Heart right ventricle (tissue), 16 donors: ENCODE measurements at regions not wholly inside any gene's neighbourhood (a gene's known extent, or its start where the extent isn't known, plus 50 kb on each side); places are given as distances from the start of the nearest gene placed in this dataset.

Source experiments
- ATAC-seq, 8 donors: fragments of 200-7000 bp; cut with Tn5 transposase; one replicate each; pipeline ENCODE4 v1.9.1; 2020; ENCODE audit warnings: mild to moderate bottlenecking in 8 of 8, moderate library complexity in 8 of 8, moderate number of reproducible peaks in 1 of 8
- DNase-seq, 2 donors: peaks; one replicate each; pipeline ENCODE4 v3.0.0-alpha.2; 2020
- H3K27ac ChIP-seq, 10 donors: fragments of 200-600 bp; sonication (generic) in 2 of 10; one replicate each; pipeline versions ENCODE4 v1.5.0 to v1.8.0; 2020 to 2022; ENCODE audit warnings: mild to moderate bottlenecking in 3 of 10
- H3K27me3 ChIP-seq, 7 donors: fragments of 200-600 bp; one replicate each; pipeline ENCODE4 v1.8.0; 2021 to 2022; ENCODE audit warnings: mild to moderate bottlenecking in 2 of 7
- H3K36me3 ChIP-seq, 9 donors: fragments of 200-600 bp; sonication (generic) in 1 of 9; one replicate each; pipeline versions ENCODE4 v1.5.0 to v1.8.0; 2020 to 2022; ENCODE audit warnings: mild to moderate bottlenecking in 2 of 9
- H3K4me1 ChIP-seq, 9 donors: fragments of 200-600 bp; sonication (generic) in 1 of 9; one replicate each; pipeline versions ENCODE4 v1.5.0 to v1.8.0; 2020 to 2022; ENCODE audit warnings: mild to moderate bottlenecking in 4 of 9
- H3K4me3 ChIP-seq, 10 donors: fragments of 200-600 bp; sonication (generic) in 2 of 10; one replicate each; pipeline versions ENCODE4 v1.5.0 to v1.8.0; 2020 to 2022; ENCODE audit warnings: mild to moderate bottlenecking in 7 of 10, moderate library complexity in 2 of 10
- H3K9me3 ChIP-seq, 11 donors: fragments of 200-600 bp in 10 of 11; sonication (generic) in 2 of 11; one replicate each; pipeline versions ENCODE4 v1.5.0 to v1.8.0; 2013 to 2022; ENCODE audit warnings: mild to moderate bottlenecking in 2 of 11, control low read depth in 1 of 11, moderate library complexity in 1 of 11
- WGBS, 2 donors: extraction: QIAGEN DNeasy Blood & Tissue Kit; methylation state at CpG; one replicate each; pipeline ENCODE4 v1.1.7; 2013; ENCODE audit warnings: inconsistent platforms in 1 of 2; 5-methylcytosine and 5-hydroxymethylcytosine counted together
- intact Hi-C, 10 donors: fragments of 100-400 bp; cut with DNase I; formaldehyde crosslinking; loops; one replicate each; pipeline versions ENCODE4 v1.11.1 to v1.14.2; 2022
- TF ChIP-seq, protein P1 (sequence below), 9 donors: fragments of 200-600 bp; sonication (generic) in 2 of 9; IDR thresholded peaks; one replicate each; pipeline versions ENCODE4 v1.5.0 to v1.8.0; 2021 to 2022; ENCODE audit warnings: antibody characterized with exemption in 9 of 9, mild to moderate bottlenecking in 5 of 9, moderate library complexity in 1 of 9
- donor health status: Arrhythmogenic right ventricular cardiomyopathy.
- donor health status: ischemic (EF 13 %, LVEDD 7.1; RV severe dilation, severe dysfunction).
- donor health status: healthy with polysubstance abuse.
- donor health status: DM: no; HTN: yes; CAD: no.
- donor health status: DM: no; HTN: no; CAD: no.
- donor health status: ischemic (EF 25% LVEDD 6.9; RV normal size, moderate dysfunction).
- donor health status: ischemic (EF 25% LVEDD 5.7; RV mildly dilated, moderate dysfunction).
- donor health status: healthy.
- donor health status: DM: yes; HTN: yes; CAD: no.
- donor health status: Ischemic cardiomyopathy.
- donor health status: ischemic (EF 35%, LVEDD 5.7; RV mildly dilated, moderate dysfunction).
- donor health status: nonischemic (EF 11% LVEDD 7.7; RV severe dilation, severe dysfunction).
- donor health status: DM: yes; HTN: yes; CAD: no.
- donor health status: PGD.
- donor health status: ischemic (EF 29% LVEDD 5.4; RV normal size, mild dysfunction).
- donor health status: nonischemic (EF 23%, LVEDD 6.1; RV moderate dilation, normal function).

DNA sequence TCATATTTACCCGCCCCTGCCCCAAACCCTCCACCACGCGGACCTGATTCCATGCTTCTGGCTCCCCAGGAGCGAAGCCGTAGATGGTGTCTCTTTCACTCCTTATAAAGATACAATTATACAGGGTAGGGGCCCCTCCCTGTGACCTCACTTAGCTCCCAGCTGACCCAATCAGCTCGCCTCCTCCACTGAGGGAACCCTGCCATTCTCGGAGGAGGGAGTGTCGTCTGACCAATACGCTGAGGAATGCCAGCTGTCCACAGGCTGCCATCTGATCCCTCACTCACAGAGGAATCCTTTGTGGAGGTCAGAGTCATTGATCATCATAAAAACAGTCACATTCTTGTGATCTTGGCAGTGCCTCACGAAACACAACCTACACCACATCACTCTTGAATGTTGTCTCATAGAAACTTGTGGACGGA is 67.5 kb upstream of the INSIG1 start:
- DNase-seq (peak in 1 of 2 donors; percentile 19), ATAC-seq (peak in 6 of 8 donors; percentile 26 to 74 (median 46))
- peaks cover 0 to 24% (median 10%) of the 10 kb centered on the region in 7 donors for H3K27me3 ChIP-seq
- no peaks in the 10 kb centered on the region for H3K36me3 ChIP-seq
- TF ChIP-seq, protein P1, sequence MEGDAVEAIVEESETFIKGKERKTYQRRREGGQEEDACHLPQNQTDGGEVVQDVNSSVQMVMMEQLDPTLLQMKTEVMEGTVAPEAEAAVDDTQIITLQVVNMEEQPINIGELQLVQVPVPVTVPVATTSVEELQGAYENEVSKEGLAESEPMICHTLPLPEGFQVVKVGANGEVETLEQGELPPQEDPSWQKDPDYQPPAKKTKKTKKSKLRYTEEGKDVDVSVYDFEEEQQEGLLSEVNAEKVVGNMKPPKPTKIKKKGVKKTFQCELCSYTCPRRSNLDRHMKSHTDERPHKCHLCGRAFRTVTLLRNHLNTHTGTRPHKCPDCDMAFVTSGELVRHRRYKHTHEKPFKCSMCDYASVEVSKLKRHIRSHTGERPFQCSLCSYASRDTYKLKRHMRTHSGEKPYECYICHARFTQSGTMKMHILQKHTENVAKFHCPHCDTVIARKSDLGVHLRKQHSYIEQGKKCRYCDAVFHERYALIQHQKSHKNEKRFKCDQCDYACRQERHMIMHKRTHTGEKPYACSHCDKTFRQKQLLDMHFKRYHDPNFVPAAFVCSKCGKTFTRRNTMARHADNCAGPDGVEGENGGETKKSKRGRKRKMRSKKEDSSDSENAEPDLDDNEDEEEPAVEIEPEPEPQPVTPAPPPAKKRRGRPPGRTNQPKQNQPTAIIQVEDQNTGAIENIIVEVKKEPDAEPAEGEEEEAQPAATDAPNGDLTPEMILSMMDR (IDR thresholded peaks at IDR 0.05) = no peak
- H3K9me3 ChIP-seq = no peaks in the 10 kb centered on the region
- 73 to 76% methylated on average over 11 of the region's 11 CpGs for WGBS, 2 donors
- no peak overlapping the region for H3K4me3 ChIP-seq
- H3K27ac ChIP-seq = no peak overlapping the region
- intact Hi-C loops = no loop called here
- H3K4me1 ChIP-seq = no peaks in the 10 kb centered on the region

DNA sequence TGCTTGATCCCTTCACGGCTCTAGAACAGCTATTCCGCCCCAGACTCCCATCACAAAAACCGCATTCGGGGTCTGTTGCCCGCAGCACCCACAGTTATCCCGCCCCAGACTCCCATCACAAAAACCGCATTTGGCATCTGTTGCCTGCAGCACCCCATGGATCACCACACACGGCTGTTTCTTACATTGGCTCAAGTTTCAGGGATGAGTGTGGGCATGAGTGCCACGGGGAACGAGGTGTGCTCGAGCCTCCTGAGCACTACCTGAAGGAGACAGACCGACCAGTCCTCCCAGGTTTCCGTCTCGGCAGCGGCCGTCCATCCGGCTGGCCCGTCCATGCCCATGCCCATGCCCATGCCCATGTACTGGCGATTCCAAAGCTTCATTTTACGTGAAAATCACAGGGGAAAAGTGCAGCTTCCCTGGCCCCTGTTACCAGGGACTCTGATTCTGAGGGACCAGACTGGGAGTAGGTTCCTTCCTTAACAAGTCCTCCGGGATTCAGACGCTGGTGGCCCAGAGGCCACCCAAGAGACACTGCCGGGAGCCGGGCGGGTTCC is 66.4 kb upstream of the INSIG1 start:
- Histone ChIP-seq H3K4me1 (no peaks in the 10 kb centered on the region), H3K27me3 (peaks cover 0 to 20% (median 9%) of the 10 kb centered on the region in 7 donors), H3K4me3 (no peak overlapping the region), H3K36me3 (no peaks in the 10 kb centered on the region), H3K27ac (no peak overlapping the region), H3K9me3 (no peaks in the 10 kb centered on the region)
- WGBS, 2 donors = 94 to 95% methylated on average over 25 of the region's 25 CpGs
- ATAC-seq (no peak), DNase-seq (no peak)
- intact Hi-C loops = no loop called here
- TF ChIP-seq, protein P1 (IDR thresholded peaks at IDR 0.05) = no peak

DNA sequence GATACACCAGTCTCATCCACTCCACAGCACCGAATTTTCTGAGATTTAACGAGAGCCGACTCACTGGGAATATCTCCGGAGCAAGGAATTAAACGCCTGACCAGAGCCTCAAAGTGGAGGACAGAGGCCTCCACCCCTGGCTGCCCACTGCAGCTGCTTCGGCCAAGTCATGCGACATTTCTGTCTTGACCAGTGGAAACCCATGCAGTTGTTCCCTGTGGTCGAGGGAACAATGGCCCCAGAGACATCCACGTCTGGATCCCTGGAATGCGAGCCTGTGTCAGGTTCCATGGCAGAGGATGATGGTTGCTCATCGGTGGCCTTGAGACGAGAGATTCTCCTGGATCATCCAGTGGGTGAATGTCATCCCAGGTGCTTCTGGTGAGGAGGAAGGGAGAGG is 65.7 kb upstream of the INSIG1 start:
- intact Hi-C loops = no loop called here
- TF ChIP-seq, protein P1 (IDR thresholded peaks at IDR 0.05) = no peak
- Histone ChIP-seq H3K36me3 (no peaks in the 10 kb centered on the region), H3K4me3 (no peak overlapping the region), H3K9me3 (no peaks in the 10 kb centered on the region), H3K27me3 (peaks cover 0 to 14% (median 6%) of the 10 kb centered on the region in 7 donors), H3K4me1 (no peaks in the 10 kb centered on the region), H3K27ac (no peak overlapping the region)
- no peak for DNase-seq
- WGBS, 2 donors = 93 to 96% methylated on average over 12 of the region's 12 CpGs
- no peak for ATAC-seq

DNA sequence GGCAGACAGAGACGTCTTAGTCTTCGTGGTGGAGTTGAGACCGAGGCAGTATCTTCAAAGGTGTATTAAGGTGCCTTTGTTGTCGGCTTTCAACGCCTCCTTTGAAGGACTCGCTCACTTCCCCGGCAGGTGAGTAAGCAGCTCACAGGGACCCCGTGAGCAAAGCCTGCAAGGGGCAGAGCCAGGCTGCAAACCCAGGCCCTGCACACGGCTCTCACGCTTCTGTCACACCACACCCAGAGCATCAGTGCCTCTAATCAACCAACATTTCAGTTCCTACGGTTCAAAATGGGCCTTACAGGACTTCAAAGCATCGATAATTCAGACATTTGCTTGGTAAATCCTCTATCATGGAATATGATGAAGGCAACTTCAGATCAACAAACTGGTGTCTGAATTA is 64.8 kb upstream of the INSIG1 start:
- intact Hi-C loops = no loop called here
- TF ChIP-seq, protein P1 (IDR thresholded peaks at IDR 0.05) = no peak
- Histone ChIP-seq H3K4me1 (no peaks in the 10 kb centered on the region), H3K27ac (no peak overlapping the region), H3K9me3 (no peaks in the 10 kb centered on the region), H3K4me3 (no peak overlapping the region), H3K36me3 (no peaks in the 10 kb centered on the region), H3K27me3 (peaks cover 0 to 8% (median 4%) of the 10 kb centered on the region in 7 donors)
- WGBS, 2 donors = 76 to 79% methylated on average over 12 of the region's 12 CpGs
- no peak for ATAC-seq
- no peak for DNase-seq
